Prostate gland (tissue), 2 donors: ENCODE measurements at regions not wholly inside any gene's neighbourhood (a gene's known extent, or its start where the extent isn't known, plus 50 kb on each side); places are given as distances from the start of the nearest gene placed in this dataset.

Experiments used
- POLR2AphosphoS5 ChIP-seq: sonication (generic); formaldehyde crosslinking; IDR thresholded peaks from one replicate; pipeline ENCODE4 v1.6.1; 2017; ENCODE audit warnings: antibody characterized with exemption
- TF ChIP-seq, protein P1 (sequence below), 4 experiments: fragments of 200-600 bp in 2 of 4; fragments of 450-650 bp in 2 of 4; sonication (generic) in 2 of 4; IDR thresholded peaks; 1 replicate in 3 of 4; 2 replicates in 1 of 4; pipeline ENCODE4 v1.5.1; 2016 to 2019; ENCODE audit warnings: antibody characterized with exemption in 4 of 4, mild to moderate bottlenecking in 2 of 4, moderate library complexity in 2 of 4

DNA sequence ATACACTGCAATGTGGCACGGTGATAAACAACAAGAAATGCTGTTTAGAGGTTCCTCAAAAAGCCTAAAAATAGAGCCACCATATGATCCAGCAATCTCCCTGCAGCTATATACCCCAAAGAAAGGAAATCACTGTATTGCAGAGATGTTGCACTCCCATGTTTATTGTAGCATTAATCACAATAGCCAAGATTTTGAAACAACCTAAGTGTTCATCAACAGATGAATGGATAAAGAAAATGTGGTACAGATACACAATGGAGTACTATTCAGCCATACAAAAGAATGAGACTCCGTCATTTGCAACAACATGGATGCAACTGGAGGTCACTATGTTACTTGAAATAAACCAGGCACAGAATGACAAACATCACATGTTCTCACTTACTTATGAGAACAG is 365.8 kb upstream of the DIPK2B start:
- TF ChIP-seq, protein P1, sequence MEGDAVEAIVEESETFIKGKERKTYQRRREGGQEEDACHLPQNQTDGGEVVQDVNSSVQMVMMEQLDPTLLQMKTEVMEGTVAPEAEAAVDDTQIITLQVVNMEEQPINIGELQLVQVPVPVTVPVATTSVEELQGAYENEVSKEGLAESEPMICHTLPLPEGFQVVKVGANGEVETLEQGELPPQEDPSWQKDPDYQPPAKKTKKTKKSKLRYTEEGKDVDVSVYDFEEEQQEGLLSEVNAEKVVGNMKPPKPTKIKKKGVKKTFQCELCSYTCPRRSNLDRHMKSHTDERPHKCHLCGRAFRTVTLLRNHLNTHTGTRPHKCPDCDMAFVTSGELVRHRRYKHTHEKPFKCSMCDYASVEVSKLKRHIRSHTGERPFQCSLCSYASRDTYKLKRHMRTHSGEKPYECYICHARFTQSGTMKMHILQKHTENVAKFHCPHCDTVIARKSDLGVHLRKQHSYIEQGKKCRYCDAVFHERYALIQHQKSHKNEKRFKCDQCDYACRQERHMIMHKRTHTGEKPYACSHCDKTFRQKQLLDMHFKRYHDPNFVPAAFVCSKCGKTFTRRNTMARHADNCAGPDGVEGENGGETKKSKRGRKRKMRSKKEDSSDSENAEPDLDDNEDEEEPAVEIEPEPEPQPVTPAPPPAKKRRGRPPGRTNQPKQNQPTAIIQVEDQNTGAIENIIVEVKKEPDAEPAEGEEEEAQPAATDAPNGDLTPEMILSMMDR (IDR thresholded peaks at IDR 0.05) = no peak
- TF ChIP-seq POLR2AphosphoS5 = no peak
